GM18858 (cell line): ENCODE measurements at regions not wholly inside any gene's neighbourhood (a gene's known extent, or its start where the extent isn't known, plus 50 kb on each side); places are given as distances from the start of the nearest gene placed in this dataset.

Experiments used
- ATAC-seq: cut with Tn5 transposase; IDR thresholded peaks from one replicate; pipeline ENCODE4 v1.9.1; 2021; ENCODE audit not compliant: unreplicated experiment

DNA sequence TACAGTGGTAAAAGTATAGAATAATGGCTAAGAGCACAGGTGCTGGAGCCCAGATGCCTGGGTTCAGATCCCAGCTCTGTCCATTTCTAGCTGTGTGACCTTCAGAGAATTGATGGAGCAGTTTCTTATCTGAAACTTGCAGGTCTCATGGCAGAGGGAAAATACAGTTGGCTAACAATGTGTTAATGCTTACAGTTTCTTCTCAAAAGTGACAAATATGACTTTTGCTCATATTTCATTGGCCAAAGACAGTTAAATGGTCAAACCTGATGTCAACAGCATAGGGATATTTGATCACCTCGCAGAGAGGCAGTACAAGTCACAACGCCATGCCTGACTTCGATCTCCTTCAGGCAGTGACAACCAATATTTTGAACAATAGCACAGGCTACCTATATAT, 60.2 kb upstream of the LCORL start:
- no peak for ATAC-seq

DNA sequence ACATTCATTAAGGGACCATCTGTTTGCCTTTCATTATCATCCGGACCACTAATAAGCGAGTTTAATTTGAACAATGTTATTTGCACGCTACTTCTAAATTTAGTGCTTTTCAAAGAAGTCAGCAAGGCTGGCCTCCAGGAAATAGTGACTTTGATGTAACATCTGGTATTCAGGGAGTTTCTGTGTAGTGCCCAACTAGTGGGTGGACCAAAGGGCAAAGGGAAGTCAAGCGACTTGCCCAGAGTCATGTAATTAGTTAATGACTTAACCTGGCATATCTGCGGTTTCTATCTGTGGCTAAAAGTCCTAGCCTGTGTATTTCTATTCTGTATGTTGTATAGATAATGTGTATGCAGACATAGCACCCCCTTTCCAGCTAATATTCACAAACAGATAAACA, 56.3 kb upstream of the LCORL start:
- no peak for ATAC-seq

DNA sequence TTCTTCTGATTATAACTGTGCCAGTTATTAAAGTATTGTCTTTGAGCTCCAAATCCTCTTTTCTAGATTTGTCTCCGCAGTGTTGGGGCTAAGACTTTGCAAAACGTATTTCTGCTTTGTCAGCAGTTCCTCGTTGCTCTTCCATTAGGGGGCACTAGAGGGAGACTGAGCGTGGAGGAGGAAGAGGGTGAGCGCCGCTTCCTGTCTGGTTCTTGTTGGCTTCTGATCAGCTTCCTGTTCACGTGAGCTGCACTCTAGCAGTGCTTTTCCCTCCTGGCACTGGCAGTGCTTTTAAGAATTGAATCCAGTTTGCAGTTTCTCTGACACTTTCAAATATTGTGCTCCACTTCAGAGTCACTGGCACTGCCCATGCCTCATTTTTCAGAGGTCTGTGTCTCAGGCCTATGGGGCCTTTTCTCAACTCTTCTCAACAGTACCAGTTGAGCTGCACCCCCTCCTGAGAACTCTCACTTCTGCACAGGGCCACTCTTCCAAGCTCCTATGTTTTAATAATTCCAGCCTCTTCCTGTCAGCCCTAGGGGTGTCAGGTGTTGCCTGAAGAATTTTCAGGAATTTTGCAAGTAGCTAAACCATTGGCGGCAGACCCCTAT, 54.4 kb upstream of the LCORL start:
- no peak for ATAC-seq

DNA sequence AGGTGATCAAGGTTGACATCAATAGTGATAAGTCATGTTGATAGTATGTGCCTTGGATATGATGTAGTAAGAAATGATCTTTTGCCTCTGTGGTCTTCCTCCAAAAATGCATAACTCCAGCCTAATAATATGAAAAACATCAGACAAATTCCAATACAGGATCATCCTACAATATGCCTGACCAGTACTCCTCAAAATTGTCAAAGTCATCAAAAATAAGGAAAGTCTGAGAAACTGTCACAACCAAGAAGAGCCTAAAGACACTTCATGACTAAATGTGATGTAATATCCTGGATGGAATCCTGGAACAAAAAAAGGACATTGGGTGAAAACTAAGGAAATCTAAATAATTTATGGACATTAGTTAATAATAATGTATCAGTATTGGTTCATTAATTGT, 50.3 kb upstream of the LCORL start:
- no peak for ATAC-seq
